ENCODE measurements at regions not wholly inside any gene's neighbourhood (a gene's known extent, or its start where the extent isn't known, plus 50 kb on each side); places are given as distances from the start of the nearest gene placed in this dataset.

- TF ChIP-seq, protein P1, sequence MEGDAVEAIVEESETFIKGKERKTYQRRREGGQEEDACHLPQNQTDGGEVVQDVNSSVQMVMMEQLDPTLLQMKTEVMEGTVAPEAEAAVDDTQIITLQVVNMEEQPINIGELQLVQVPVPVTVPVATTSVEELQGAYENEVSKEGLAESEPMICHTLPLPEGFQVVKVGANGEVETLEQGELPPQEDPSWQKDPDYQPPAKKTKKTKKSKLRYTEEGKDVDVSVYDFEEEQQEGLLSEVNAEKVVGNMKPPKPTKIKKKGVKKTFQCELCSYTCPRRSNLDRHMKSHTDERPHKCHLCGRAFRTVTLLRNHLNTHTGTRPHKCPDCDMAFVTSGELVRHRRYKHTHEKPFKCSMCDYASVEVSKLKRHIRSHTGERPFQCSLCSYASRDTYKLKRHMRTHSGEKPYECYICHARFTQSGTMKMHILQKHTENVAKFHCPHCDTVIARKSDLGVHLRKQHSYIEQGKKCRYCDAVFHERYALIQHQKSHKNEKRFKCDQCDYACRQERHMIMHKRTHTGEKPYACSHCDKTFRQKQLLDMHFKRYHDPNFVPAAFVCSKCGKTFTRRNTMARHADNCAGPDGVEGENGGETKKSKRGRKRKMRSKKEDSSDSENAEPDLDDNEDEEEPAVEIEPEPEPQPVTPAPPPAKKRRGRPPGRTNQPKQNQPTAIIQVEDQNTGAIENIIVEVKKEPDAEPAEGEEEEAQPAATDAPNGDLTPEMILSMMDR (IDR thresholded peaks at IDR 0.05) = no peak
- TF ChIP-seq POLR2A (IDR thresholded peaks at IDR 0.05) = no peak
Observed at GRCh38 chr7:91713669-91714068, 166.8 kb downstream of the MTERF1 start.

Data from suprapubic skin (tissue), 3 donors.